M059J (cell line): ENCODE measurements at regions not wholly inside any gene's neighbourhood (a gene's known extent, or its start where the extent isn't known, plus 50 kb on each side); places are given as distances from the start of the nearest gene placed in this dataset.
"Not testable (repeated sequence)": the region's sequence is repeated elsewhere in the genome, so short reads cannot be mapped to it uniquely, and the experiment has no call there.

Source experiments
- DNase-seq: peaks from one replicate; pipeline ENCODE4 v3.0.0-alpha.2; 2012; ENCODE audit warnings: low read depth

DNA sequence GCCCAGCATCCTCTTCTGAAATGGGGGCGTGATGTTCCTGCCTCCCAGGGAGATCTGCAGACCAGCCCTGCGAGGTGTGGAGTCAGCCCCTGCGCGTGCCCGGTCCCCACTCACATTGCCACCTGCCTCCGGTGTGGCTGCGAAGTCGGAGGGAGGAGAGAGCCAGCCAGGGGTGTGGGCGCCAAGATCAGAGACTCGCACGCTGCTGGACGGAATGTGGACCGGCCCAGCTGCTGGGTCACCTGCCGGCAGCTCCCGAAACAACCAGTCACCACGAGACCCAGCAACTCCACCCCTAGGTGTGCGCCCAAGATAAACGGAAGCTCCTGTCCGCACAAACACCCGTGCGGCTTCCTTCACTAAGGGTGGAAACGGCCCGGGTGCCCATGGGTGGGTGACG, 51.1 kb upstream of the EGFL7 start:
- DNase-seq, result no peak

DNA sequence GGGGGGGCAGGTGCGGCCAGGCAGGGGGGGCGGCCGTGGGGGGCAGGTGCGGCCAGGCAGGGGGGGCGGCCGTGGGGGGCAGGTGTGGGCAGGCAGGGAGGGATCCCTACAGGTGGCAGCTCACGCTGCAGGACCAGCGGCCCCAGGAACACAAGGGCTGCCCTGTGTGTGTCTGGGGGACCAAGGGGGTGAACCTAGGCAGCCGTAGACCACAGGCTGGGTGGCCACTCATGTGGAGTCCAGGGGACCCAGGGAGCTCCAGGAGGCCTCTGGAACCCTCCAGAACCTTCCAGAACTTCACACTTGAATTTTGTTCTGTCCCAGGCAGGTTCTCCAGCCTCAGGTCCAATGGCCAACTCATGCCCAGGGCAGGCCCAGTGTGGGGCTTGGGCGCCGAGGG, 51.6 kb upstream of the EGFL7 start:
- DNase-seq, result no peak

DNA sequence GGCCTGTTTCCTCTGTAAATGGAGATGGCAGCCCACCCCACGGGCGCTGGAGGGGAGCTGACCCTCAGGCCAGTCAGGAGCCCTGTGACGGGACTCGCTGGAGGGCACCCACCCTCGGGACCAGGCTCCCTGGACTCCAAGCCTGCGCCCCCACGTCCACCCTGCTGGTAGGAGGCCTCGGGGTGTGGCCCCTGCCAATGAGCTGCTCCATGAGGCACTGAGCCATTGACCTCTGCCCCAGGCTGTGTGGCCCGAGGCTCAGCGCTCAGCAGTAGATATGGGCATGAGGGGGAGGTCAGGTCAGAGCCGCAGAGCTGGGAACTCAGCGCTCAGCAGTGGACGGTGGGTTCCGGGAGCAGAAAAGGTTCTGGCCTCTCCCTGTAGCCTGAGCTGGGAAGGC, 52.3 kb upstream of the EGFL7 start:
- no peak for DNase-seq

DNA sequence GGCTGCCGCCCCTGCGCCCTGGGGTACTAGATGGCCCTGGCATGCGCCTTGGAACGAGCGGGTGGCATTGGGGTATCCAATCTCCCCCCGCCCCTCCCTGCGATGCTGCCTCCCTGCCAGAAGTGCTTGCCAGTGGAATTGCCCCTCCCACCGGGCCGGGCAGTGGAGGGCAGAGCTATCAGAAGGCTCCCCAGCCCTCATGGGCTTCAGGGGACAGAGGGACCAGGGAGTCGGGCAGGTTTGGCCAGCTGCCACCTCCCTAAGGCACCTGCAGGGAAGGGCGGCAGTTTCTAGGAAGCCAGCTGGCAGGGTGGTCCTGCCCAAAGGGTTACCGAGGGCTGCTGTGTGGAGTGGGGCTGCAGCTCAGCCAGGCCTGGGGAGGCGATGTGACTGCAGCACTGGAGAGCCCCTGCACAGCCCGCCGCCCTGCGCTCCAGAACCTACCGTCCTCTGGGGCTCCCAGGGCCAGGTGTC, 52.8 kb upstream of the EGFL7 start:
- no peak for DNase-seq

DNA sequence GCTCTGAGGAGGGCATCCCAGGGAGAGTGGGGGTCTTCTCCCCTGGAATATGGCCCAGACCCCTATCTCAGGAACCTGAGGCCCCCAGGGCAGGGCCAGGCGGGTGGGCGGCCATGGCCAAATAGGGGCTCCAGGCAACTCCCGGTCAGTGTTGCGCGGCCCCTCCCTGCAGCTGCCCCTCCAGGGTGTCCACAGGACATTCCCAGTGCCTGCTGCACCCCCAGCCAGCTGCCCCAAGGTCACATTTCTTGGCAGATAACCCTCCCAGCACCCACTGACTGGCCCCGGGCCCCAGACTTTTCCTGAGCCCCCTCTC, 53.6 kb upstream of the EGFL7 start:
- no peak for DNase-seq

DNA sequence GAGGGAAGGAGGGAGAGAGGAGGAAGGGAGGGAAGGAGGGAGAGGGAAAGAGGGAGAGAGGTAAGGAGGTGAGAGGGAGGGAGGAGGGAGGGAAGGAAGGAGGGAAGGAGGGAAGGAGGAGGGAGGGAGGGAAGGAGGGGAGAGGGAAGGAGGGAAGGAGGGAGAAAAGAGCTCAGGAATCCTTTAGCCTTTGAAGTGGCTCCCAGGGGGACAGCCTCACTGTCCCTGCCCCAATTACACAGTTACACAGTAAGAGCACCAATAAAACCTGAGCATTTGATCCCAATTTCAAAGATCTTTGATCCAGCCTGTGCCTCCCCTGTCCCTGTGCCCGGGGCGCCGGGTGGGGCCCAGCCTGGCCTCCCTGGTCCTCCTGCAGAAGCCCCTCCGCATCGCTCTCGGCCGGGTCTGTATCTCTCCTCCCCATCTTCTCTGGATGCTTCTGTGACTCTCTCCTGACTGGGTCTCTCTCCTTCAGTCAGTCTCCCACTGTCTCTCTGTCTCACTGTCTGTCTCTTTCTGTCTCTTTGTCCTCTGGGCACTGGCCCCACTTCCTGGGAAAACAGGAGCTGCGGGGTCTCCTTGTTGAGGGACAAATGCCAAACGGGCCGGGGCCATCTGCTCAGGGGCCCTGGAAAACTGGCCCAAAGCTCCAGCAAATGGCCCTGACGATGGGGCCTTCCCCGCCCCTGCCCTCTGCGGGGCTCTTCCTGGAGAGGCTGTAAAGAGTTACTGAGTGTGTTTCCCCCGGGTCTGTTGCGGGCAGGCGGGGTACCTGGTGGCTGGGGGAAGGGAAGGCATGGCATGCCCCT, 54.2 kb upstream of the EGFL7 start:
- DNase-seq, result no peak

DNA sequence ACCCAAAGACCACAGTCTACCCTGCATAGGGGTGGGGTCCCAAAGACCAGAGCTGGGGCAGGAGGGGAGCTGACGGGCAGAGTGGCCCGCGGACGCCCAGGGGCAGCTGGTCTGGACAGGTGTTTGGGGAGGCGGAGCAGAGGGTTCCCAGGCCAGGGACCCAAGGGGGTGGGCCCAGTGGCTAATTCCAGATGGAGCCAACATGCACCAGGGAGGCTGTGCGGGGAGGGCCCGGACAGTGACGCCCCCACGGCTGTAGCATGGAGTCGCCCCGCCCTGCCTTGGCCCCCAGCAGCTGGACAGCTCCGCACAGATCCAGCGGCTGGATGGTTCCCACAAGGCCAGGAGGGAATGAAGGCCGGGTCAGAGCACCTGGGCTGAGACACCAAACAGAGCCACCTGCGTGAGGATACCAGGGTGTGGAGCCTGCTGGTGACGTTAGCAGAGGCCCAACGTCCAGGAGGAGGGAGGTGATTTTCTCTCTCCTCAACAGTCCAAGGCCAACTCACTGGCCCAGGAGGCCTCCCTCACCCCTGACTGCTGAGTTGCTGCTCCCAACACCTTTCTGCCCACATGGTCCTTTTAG, 55.3 kb upstream of the EGFL7 start:
- DNase-seq, result no peak

DNA sequence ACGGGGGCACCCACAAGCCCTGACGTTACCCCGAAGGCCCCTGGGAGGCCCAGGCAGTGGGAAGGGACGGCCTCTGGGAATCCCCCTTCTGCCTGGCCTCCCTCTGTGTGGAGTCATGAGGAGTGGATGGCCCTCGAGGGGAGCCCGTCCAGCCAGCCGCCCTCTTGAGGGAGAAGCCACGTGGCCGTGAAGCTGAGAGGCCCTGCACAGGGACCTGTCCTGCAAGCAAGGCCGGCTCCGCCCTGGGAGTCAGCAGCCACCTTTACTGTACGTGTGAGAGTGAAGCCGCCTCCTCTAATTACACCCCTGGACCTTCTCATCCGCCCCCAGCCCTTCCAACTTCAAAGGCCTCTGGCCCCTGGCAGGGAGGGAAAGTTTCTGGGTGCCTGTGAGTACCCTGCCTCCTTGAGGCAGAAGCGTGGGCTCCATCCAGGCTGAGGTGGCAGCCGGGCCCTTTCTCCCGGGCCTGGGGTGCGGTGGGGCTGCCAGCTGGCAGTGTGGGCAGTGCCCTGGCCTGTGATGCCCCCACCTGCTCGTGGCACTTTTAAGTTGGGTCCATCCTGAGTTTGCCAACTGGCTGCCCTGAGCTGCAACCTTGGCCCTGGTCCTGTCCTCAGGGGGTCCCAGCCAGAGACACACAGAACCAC, 55.9 kb upstream of the EGFL7 start:
- DNase-seq, result no peak

DNA sequence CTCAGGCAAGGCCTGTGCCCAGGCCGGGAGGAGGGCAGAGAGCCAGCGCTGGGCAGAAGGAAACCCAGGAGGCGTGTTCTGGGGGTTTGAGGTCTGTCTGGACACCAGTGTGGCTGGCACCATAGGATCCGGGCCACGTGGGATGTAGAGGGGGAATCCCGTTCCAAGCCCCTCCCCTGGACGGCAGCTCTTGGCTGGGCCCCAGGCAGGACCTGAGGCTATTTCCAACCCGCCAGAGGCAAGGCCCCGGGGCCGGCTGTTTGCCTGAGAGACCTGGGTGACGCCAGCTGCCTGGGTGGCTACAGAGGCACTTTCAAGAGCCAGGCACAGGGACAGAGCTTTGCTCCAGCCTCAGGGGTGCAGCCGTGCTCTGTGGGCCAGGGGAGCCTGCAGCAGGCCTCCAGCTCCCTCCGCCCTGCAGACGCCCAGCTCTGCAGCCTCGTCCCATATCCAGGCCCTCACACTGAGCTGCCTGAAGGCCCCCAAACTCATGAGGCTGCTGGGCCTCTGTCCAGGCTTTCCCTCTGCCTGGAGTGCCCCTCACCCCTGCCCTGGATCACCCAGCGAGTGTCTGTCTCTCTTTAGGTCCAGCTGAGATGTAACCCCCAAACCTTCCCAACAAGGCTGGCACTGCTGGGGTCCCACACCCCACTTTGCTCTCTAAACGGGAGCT, 56.6 kb upstream of the EGFL7 start:
- DNase-seq, result no peak

DNA sequence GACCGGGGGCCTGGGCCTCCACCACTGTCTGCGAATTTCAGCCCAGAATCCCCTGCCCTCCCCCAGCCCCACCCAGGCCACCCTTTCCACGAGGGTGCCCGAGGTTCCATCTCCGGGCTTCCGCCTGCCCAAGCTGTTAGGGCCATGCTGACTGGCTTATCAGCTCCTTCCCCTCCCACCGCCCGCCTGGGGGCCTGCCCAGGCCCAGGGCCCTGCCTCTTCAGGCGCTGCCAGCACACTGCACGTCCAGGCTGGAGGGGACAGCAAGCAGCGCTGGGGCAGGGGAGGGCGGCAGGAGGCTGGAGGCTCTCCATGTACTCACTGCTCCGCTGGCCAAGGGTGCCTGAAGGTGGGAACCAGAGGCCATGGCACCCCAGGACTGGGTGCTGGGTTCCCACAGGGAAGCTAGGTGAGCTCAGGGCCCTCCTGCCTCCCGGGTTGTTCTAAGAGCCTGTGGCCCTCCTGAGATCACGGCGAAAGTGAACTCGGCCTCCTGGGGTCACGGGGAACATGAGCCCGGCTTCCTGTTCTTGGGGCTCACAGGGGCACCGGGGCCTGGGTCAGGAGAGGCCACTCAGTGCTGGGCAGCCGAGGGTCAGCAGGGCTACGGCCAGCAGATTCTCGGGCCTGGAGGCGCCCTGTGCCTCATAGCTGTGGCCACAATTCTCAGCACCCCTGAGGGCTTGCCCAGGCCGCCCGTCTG, 57.7 kb upstream of the EGFL7 start:
- no peak for DNase-seq

DNA sequence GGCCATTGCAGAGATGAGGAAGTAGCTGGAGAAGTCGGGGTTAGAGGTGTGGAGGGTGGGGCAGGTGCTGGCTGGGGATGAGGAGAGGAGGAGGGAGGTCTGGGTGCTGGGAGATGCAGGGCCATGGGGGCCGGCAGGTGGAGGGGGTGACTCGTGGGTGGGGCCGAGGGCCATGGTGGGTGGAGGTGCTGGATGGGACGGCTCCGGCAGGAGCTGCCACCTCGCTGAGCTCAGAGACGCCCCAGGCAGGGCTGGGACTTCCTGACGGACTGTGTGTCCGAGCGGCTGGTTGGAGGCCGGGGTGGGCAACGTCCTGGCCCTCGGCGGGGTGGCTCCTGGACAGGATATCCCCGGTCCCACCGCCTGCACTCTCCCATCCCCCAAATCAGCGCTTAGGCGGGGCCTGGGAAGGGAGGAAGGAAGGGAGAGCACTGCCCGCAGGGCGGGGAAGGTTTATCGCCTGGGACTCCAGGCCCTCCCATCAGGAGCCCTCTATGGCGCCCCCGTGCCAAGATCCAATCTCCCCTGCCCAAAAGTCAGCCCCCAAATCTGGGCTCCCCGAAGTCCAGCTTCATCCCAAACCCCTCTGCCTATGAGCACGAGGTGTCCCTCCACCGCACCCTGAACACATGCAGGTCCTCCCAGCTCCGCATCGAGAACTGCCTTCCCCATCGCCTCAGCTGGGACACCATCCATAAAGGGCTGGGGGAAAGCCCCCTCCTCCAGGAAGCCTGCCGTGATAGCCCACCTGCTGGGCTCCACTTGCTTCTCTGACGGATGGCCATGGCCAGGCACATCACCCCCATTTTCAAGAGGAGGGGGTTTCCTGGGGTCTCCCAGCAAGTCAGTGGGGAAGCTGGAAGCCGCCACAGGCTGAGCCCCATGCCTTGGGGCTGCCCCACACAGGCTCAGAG, 58.3 kb upstream of the NOTCH1 start:
- no peak for DNase-seq

DNA sequence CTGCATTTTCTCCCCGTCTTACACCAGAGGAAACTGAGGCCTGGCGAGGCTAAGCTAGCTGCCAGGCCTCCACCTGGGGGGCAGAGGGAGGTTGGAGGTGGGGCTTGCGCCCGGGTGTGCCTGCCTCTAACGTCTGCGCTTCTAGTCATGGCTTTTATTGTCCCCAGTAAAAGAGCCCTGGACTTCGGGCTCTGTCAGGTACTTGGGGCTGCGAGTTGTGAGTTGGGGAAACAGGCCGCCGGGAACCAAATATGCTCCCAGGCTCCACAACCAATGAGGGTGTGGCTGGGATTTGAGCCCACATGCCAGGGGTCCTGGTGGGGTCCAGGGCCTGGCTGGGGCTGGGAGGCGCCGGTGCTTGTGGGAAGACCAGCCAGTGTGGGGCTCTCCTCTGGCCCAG, 57.4 kb upstream of the NOTCH1 start:
- DNase-seq, result no peak

DNA sequence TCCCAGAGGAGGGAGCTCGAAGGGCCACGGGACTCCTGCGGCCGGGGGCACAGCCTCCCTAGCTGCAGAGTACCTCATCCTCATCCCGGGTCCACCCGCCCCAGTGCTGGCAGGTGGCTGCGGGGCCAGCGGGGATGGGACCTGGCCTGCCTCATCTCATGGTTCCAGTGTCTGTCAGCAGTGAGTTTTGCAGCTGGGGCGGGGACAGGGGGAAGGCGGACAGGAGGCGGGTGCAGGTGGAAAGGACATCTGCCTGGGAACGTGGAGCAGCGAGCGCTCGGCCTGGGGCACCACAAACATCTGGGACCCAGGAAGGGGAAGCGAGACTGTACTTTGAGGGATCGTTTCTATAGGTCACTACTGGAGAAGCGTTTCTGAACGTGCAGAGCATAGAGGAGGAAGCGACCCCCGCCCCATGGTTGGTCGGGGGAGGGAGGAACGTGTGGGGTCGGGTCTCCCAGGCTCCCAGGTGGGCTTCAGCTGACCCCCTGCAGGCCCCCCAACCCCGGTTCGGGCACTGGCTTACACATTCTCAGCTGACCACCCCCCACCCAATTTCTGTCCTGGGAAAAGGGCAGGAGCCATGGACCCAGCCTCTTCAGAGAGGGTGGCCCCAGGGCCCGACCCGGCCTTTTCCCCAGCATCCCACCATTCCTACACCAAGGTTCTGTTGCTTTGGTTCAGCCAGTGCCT, 56.5 kb upstream of the NOTCH1 start:
- no peak for DNase-seq

DNA sequence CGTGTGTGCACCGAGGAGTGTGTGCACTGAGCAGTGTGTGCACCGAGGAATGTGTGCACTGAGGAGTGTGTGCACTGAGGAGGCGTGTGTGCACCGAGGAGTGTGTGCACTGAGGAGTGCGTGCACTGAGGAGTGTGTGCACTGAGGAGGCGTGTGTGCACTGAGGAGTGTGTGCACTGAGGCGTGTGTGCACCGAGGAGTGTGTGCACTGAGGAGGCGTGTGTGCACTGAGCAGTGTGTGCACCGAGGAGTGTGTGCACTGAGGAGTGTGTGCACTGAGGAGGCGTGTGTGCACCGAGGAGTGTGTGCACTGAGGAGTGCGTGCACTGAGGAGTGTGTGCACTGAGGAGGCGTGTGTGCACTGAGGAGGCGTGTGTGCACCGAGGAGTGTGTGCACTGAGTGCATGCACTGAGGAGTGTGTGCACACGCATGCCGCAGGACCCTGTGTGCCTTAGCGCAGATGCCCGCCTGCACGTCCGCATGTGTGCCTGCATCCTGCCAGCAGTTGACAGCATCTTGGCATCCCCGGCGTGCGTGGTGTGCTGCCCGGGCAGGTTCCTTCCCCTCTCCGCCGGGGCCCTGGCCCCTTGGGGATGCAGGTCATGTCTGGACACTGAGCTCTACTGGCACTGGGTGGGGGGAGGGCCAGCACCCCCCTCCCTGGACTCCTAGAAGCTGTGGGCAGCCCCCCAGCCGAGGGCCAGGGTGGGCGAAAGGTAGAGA, 55.6 kb upstream of the NOTCH1 start:
- DNase-seq, result not testable (repeated sequence)

DNA sequence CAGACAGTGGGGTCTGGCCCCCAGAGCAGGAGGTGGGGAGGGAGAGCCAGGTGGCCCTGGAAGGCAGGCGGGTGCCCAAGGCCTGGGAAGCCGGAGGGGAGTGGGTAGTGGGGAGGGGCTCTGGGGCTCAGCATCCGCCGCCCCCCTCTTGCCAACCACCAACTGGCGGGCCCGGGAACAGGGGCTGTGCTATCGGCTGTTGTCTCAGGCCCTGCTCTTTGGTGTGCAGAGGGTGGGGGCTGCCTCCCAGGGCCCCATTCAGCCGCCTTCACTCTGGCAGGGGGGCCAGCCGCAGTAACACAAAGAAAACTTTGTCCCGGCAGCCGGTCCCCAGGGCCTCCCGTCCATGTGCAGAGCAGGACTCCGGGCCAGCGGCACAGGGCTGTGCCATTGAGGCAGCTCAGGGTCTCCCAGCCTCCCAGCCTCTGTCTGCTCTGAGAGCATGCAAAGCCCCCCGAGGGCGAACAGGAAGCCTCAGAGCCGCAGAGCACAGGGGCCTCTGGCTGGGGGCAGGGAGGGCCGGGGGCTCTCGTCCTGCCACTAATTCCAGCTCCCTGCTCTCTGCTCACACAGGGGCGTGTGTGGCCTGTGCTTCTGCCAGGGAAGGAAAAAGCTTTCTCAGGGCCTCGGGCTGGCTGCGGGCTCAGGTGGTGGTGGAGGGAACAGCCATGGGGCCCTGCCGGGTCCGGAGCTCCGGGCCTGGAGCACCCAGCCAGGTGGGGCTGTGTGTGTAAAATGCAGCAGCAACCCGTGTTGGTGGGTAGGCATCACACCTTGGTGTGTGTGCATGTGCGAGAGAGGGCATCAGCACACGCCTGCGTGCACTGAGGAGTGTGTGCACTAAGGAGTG, 54.2 kb upstream of the NOTCH1 start:
- DNase-seq, result no peak

DNA sequence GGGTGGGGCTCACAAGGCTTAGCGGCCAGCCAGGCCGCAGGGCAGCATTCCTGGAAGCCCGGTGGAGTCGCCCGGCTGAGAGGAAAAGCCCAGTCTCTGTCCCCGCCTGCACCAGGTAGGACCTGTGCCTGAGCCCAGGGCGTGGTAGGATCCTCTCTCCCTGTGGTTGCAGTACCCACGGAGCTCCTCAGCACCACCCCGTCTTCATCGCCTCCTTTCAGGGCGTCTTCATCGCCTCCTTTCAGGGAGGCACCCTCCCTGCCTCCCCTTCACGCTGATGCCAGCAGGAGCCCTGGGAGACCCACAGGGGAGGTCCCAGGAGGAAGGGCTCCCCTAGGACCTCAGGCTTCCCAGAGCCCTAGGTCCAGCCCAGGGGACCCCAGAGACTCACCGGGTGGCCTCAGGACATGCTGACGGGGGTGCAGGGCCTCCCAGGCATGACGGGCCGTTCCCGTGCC, 53.3 kb upstream of the NOTCH1 start:
- DNase-seq, result no peak

DNA sequence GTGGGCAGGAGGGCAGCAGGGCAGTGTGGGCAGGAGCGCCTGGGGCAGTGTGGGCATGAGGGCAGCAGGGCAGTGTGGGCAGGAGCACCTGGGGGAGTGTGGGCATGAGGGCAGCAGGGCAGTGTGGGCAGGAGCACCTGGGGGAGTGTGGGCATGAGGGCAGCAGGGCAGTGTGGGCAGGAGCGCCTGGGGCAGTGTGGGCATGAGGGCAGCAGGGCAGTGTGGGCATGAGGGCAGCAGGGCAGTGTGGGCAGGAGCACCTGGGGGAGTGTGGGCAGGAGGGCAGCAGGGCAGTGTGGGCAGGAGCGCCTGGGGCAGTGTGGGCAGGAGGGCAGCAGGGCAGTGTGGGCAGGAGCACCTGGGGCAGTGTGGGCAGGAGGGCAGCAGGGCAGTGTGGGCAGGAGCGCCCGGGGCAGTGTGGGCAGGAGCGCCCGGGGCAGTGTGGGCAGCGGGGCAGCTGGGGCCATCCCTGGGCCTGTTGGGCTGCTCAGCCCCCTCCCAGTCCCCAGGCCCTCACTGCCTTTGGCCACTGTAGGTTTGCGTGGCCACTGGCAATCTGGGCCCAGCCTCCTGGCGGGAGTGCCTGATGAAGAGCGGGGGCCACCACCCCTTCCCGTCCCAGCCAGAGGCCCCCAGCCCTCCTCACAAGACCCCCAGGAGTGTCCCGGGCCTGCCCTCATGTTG, 52.7 kb upstream of the NOTCH1 start:
- DNase-seq, result not testable (repeated sequence)

DNA sequence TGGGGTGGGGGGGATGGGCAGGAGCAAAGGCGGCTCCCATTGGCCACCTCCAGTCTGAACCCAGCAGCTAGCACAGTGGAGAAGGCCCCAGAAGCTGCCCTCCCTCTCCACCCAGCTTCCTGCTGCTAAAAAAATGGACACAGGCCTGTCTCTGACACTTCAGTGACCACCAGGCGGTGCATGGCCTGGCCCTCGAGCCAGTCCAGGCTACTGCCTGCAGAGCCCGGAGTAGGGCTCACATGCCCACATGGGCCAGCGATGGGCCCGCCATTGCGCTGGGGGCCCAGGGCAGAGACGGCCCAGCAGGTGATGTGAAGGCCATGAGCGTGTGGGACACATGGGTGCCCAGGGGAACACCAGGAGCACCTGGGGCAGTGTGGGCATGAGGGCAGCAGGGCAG, 52.1 kb upstream of the NOTCH1 start:
- DNase-seq, result peak; percentile 17
